Uterus (tissue), 3 donors: ENCODE measurements at regions not wholly inside any gene's neighbourhood (a gene's known extent, or its start where the extent isn't known, plus 50 kb on each side); places are given as distances from the start of the nearest gene placed in this dataset.

Experiments used
- DNase-seq, 2 donors: peaks; one replicate each; pipeline ENCODE4 v3.0.0-alpha.2; 2019 to 2020
- H3K27ac ChIP-seq, 2 donors: fragments of 200-600 bp; sonication (generic); 1 replicate in 1 of 2; 2 replicates in 1 of 2; pipeline ENCODE4 v1.5.1; 2016 to 2018
- H3K27me3 ChIP-seq, 2 donors: fragments of 200-600 bp; sonication (generic); one replicate each; pipeline ENCODE4 v1.5.1; 2018 to 2019; ENCODE audit warnings: control low read depth in 1 of 2
- H3K36me3 ChIP-seq, 2 donors: fragments of 200-600 bp; sonication (generic); one replicate each; pipeline ENCODE4 v1.5.1; 2019; ENCODE audit warnings: control low read depth in 1 of 2
- H3K4me1 ChIP-seq, 2 donors: fragments of 200-600 bp; sonication (generic); one replicate each; pipeline ENCODE4 v1.5.1; 2018 to 2019; ENCODE audit warnings: control low read depth in 1 of 2
- H3K4me3 ChIP-seq, 2 donors: fragments of 200-600 bp; sonication (generic); 1 replicate in 1 of 2; 2 replicates in 1 of 2; pipeline ENCODE4 v1.5.1; 2018 to 2019; ENCODE audit warnings: mild to moderate bottlenecking in 1 of 2
- H3K9me3 ChIP-seq, 2 donors: fragments of 200-600 bp; sonication (generic); one replicate each; pipeline ENCODE4 v1.5.1; 2019; ENCODE audit warnings: control low read depth in 1 of 2
- CTCF ChIP-seq, 4 experiments: fragments of 200-600 bp in 2 of 4; fragments of 450-650 bp in 2 of 4; sonication (generic) in 2 of 4; IDR thresholded peaks; one replicate each; pipeline ENCODE4 v1.5.1; 2016 to 2019; ENCODE audit warnings: antibody characterized with exemption in 4 of 4, mild to moderate bottlenecking in 2 of 4, moderate library complexity in 1 of 4
- POLR2A ChIP-seq, 2 donors: fragments of 450-650 bp; IDR thresholded peaks; one replicate each; pipeline ENCODE4 v1.6.1; 2016; ENCODE audit warnings: antibody characterized with exemption in 2 of 2, mild to moderate bottlenecking in 1 of 2, moderate library complexity in 1 of 2
- intact Hi-C: fragments of 100-400 bp; cut with DNase I; formaldehyde crosslinking; loops from one replicate; pipeline ENCODE4 v1.15.1; 2023; ENCODE audit warnings: low total_unique reads
- donor health status: DM: yes; HTN: yes; CAD: no.

DNA sequence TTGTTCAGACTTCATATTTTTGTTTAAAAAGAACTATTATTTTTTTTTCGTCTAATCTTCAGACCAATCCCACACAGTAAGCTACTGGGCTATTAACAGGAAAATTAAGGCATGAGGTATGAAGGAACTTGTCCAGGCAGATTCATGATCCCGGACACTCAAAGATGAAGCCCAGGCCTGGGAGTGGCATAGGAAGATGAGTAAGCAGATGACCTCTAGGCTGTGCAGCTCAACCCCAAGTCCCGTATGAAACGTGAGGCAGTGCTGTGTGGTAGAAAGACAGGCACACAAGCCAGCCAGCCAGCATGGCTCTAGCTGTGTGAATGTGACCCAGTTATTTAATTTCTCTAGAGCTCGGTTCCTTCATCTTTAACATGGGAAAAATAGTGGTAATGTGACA, 231.9 kb downstream of the CLIC5 start:
- Histone ChIP-seq H3K4me3 (no peak overlapping the region), H3K27ac (no peak overlapping the region), H3K9me3 (no peaks in the 10 kb centered on the region), H3K36me3 (no peaks in the 10 kb centered on the region), H3K4me1 (no peaks in the 10 kb centered on the region), H3K27me3 (no peaks in the 10 kb centered on the region)
- intact Hi-C loops: no loop called here
- no peak for TF ChIP-seq POLR2A (IDR thresholded peaks at IDR 0.05)
- TF ChIP-seq CTCF (IDR thresholded peaks at IDR 0.05): no peak
- no peak for DNase-seq

DNA sequence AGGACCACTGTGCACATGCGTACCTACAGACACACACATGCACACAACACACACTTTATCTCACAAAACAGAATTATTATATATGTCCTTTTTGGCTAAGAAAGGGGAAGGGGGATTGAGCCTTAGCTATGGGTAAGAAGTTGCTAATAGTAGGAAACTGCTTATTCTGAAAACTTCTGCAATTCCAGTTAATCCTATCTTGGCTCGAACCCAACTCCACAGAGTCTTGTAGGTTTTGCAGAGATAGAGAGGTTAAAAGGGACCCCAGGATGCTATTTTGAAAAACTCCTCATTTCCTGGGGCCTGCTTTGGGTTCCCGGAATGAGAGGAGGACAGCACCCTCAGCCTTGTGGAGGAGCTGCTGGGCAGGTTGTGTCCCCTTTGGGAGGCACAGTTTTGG, 233.8 kb downstream of the CLIC5 start:
- Histone ChIP-seq H3K36me3 (no peaks in the 10 kb centered on the region), H3K27ac (no peak overlapping the region), H3K4me1 (no peaks in the 10 kb centered on the region), H3K27me3 (no peaks in the 10 kb centered on the region), H3K9me3 (no peaks in the 10 kb centered on the region), H3K4me3 (no peak overlapping the region)
- no peak for DNase-seq
- TF ChIP-seq CTCF (IDR thresholded peaks at IDR 0.05) (no peak), POLR2A (IDR thresholded peaks at IDR 0.05) (no peak)
- intact Hi-C loops: no loop called here

GRCh38 chr6:45780523-45780922, 235.1 kb downstream of the CLIC5 start:
- Histone ChIP-seq H3K9me3 (no peaks in the 10 kb centered on the region), H3K4me3 (no peak overlapping the region), H3K36me3 (no peaks in the 10 kb centered on the region), H3K27ac (no peak overlapping the region), H3K4me1 (no peaks in the 10 kb centered on the region), H3K27me3 (no peaks in the 10 kb centered on the region)
- DNase-seq: no peak
- intact Hi-C loops: no loop called here
- no peak for TF ChIP-seq CTCF (IDR thresholded peaks at IDR 0.05)
- no peak for TF ChIP-seq POLR2A (IDR thresholded peaks at IDR 0.05)

- Histone ChIP-seq H3K4me1 (no peaks in the 10 kb centered on the region), H3K27ac (no peak overlapping the region), H3K36me3 (no peaks in the 10 kb centered on the region), H3K9me3 (no peaks in the 10 kb centered on the region), H3K27me3 (no peaks in the 10 kb centered on the region), H3K4me3 (no peak overlapping the region)
- DNase-seq: no peak
- no peak for TF ChIP-seq POLR2A (IDR thresholded peaks at IDR 0.05)
- no peak for TF ChIP-seq CTCF (IDR thresholded peaks at IDR 0.05)
- intact Hi-C loops: no loop called here
Observed at GRCh38 chr6:45775026-45775697, 240.5 kb downstream of the CLIC5 start.

DNA sequence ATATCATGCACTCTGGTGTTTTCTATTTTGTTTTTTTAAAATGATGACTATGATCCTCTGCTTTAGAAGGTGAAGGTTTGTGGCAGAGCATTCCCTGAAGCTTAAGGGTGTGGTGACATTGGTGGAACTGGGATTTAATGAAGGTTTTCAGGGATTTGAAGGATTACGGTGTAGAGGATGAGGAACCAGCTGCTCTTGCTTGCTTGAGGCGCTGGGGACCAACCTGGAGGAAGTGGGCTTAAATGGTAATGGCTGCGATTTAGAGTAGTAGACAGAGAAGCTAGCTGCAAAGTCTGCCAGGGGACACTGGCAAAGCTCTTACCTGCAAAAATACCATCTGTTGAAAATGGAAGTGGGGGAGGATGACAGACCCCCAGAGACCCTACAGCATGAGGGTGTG, 241.8 kb downstream of the CLIC5 start:
- TF ChIP-seq CTCF (IDR thresholded peaks at IDR 0.05): no peak
- TF ChIP-seq POLR2A (IDR thresholded peaks at IDR 0.05): no peak
- Histone ChIP-seq H3K36me3 (no peaks in the 10 kb centered on the region), H3K27me3 (no peaks in the 10 kb centered on the region), H3K4me1 (no peaks in the 10 kb centered on the region), H3K9me3 (no peaks in the 10 kb centered on the region), H3K27ac (no peak overlapping the region), H3K4me3 (no peak overlapping the region)
- DNase-seq: no peak
- intact Hi-C loops: no loop called here
